ENCODE measurements at regions not wholly inside any gene's neighbourhood (a gene's known extent, or its start where the extent isn't known, plus 50 kb on each side); places are given as distances from the start of the nearest gene placed in this dataset.
"Not testable (repeated sequence)": the region's sequence is repeated elsewhere in the genome, so short reads cannot be mapped to it uniquely, and the experiment has no call there.

GRCh38 chr1:57558066-57558465 is 134.2 kb upstream of the DAB1 start:
- not testable (repeated sequence) for TF ChIP-seq CTCF (conservative IDR thresholded peaks at IDR 0.05 in 1 of 2, IDR thresholded peaks at IDR 0.05 in 1 of 2; ENCODE audit: low read depth in 1 of 2, low read length in 2 of 2); EZH2 (IDR thresholded peaks at IDR 0.05; ENCODE audit: low read length, missing control alignments)
